Activated T-helper 17 cell treated with anti-CD3 and anti-CD28 coated beads, Interleukin-2, amount 50 U/mL, for 72 hours (primary cell): ENCODE measurements at regions not wholly inside any gene's neighbourhood (a gene's known extent, or its start where the extent isn't known, plus 50 kb on each side); places are given as distances from the start of the nearest gene placed in this dataset.
"Not testable (repeated sequence)": the region's sequence is repeated elsewhere in the genome, so short reads cannot be mapped to it uniquely, and the experiment has no call there.

Experiments used
- ATAC-seq: fragments of 150-1000 bp; cut with Tn5 transposase; replicated peaks from 2 replicates; pipeline ENCODE4 v1.10.0; 2021; ENCODE audit warnings: mild to moderate bottlenecking, moderate library complexity
- H3K27ac Mint-ChIP-seq: one replicate; pipeline ENCODE4 v1.8.0; 2022; ENCODE audit warnings: mixed read lengths
- H3K27me3 Mint-ChIP-seq: one replicate; pipeline ENCODE4 v1.8.0; 2022; ENCODE audit warnings: mixed read lengths
- H3K36me3 Mint-ChIP-seq: one replicate; pipeline ENCODE4 v1.8.0; 2022; ENCODE audit warnings: low read depth, mild to moderate bottlenecking, mixed read lengths
- H3K4me1 Mint-ChIP-seq: one replicate; pipeline ENCODE4 v1.8.0; 2022; ENCODE audit warnings: mixed read lengths
- H3K4me3 Mint-ChIP-seq: one replicate; pipeline ENCODE4 v1.8.0; 2022; ENCODE audit warnings: mild to moderate bottlenecking, mixed read lengths
- H3K9me3 Mint-ChIP-seq: one replicate; pipeline ENCODE4 v1.8.0; 2022; ENCODE audit warnings: mixed read lengths

DNA sequence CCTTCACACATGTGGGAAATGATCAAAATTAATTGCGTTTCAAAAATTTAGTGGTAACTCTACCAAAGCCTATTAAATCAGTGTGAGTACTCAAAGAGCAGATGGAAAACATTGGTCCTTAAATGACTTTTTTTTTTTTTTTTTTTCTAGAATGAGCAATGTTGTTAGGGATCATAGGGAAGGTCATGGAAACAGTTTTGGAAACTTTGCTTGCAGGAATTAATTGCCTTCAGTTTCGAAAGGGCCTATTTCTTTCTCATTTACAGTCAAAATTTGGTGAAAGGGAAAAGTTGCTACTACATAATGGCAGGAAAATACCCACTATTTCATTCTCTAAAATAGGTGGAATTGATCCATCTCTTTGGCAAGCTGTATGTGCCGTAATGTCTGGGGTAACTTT, 160.9 kb downstream of the RTL9 start:
- Mint-ChIP-seq H3K4me1 (no peaks in the 10 kb centered on the region), H3K36me3 (no peaks in the 10 kb centered on the region), H3K27ac (no peak overlapping the region), H3K9me3 (no peaks in the 10 kb centered on the region), H3K4me3 (no peak overlapping the region), H3K27me3 (no peaks in the 10 kb centered on the region)
- ATAC-seq = no peak

DNA sequence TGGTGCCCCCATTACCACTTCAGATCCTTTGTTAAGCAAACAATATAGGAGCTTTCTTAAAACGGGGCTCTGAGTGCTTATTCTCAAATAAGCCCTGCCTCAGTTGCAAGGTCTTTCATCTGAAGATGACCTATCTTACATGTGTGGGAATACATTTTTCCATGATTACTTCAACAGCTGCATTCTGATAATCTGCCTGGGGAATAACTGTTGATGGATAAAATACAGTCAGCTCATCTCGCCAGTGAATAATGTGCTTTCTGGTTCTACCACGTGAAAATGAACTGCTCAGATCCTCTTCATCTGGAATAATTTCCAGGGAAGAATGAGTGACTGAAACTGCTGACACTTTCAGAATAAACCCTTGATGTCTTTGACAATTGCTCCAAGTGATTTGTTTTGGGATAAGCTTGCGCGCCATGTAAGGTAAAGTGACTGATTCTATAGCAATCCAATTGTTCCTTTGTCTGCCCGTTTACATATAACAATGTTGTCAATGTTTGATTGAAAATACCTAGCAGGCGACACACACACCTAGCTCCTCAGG, 161.3 kb downstream of the RTL9 start:
- H3K36me3 Mint-ChIP-seq = no peaks in the 10 kb centered on the region
- no peak overlapping the region for H3K4me3 Mint-ChIP-seq
- H3K9me3 Mint-ChIP-seq = no peaks in the 10 kb centered on the region
- no peaks in the 10 kb centered on the region for H3K4me1 Mint-ChIP-seq
- no peaks in the 10 kb centered on the region for H3K27me3 Mint-ChIP-seq
- no peak for ATAC-seq
- no peak overlapping the region for H3K27ac Mint-ChIP-seq

DNA sequence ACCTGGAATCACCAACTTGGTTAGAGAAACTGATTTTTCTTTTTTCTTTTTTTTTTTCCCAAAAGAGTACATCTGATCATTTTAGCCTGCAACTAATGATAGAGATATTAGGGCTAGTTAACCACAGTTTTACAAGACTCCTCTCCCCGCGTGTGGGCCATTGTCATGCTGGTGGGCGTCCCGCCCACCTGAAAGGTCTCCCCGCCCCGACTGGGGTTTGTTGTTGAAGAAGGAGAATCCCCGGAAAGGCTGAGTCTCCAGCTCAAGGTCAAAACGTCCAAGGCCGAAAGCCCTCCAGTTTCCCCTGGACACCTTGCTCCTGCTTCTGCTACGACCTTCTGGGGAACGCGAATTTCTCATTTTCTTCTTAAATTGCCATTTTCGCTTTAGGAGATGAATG, 162.0 kb downstream of the RTL9 start:
- H3K4me3 Mint-ChIP-seq, H3K27ac Mint-ChIP-seq, H3K4me1 Mint-ChIP-seq, ATAC-seq, H3K36me3 Mint-ChIP-seq, H3K9me3 Mint-ChIP-seq, H3K27me3 Mint-ChIP-seq: not testable (repeated sequence)

DNA sequence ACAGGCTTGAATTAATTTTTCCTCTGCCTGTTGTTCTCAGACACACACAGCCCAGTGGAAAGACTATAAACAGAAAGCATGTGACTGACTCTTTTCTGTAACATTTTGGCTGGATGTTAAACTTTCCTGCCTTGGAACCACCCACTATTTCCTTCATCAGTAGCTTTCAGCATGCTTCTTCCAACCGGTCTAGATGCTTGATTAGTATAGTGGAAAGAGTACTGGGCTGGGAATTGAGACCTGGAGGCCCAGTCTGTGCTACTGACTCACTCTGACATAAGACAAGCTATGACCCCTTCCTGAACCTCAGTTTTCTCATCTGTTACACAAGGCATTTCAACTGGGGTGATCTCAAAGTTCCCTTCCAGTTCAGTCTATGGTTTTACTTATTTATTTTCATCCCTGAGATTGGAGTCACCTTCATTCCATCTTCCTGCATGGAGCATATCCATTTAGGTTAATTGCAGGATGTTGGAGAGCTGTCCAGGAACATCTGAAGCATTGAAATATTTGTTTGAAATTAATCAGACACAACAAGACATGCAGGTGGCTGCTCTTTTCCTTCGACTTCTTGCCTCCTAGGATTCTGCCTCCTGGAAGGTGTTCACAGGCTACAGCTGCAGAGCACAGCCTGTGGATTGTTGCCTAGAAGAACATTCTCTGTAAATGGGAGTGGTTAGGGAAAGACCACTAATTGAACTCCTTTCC, 173.4 kb downstream of the RTL9 start:
- Mint-ChIP-seq H3K4me3 (no peak overlapping the region), H3K27me3 (no peaks in the 10 kb centered on the region), H3K27ac (no peak overlapping the region), H3K36me3 (no peaks in the 10 kb centered on the region), H3K9me3 (no peaks in the 10 kb centered on the region), H3K4me1 (no peaks in the 10 kb centered on the region)
- ATAC-seq = no peak

DNA sequence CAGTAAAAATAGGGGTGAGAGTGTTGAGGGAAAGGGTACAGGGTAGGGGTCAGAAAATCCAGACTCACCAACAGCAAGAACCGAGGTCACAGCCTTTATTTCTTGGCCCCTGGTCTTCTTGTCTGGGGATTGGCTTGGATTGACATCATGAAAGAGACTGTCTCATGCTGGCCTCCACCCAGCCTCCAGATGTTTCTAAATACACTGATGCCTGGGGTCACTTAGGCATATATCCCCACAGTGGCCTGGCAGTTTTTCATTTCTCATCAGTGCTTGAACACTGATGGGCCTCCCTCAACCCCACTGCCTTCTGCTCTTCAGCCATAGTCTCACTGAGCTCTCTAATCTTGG, 173.9 kb downstream of the RTL9 start:
- H3K36me3 Mint-ChIP-seq = no peaks in the 10 kb centered on the region
- H3K4me1 Mint-ChIP-seq = no peaks in the 10 kb centered on the region
- H3K4me3 Mint-ChIP-seq = no peak overlapping the region
- ATAC-seq = no peak
- H3K27ac Mint-ChIP-seq = no peak overlapping the region
- no peaks in the 10 kb centered on the region for H3K27me3 Mint-ChIP-seq
- H3K9me3 Mint-ChIP-seq = no peaks in the 10 kb centered on the region

DNA sequence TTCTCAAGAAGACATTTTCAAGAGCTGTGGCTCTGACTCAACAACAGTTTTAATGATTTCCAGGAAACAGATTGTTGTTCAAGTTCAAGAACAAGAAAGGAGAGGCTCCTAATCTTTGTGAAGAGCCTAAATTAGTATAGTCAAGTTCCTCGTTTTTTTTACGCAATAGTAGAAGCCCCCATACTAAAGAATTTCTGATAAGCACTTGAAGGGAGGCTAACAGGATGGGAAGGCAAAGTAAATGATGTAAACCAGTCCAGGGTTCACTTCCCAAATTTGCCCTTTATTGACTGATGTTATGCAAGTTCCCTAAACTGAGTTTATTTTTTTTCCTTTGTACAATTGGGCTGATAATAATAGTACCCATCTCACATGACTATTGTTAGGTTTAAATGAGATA, 178.2 kb downstream of the RTL9 start:
- H3K4me3 Mint-ChIP-seq = no peak overlapping the region
- no peaks in the 10 kb centered on the region for H3K4me1 Mint-ChIP-seq
- H3K36me3 Mint-ChIP-seq = no peaks in the 10 kb centered on the region
- H3K27ac Mint-ChIP-seq = no peak overlapping the region
- no peaks in the 10 kb centered on the region for H3K9me3 Mint-ChIP-seq
- no peaks in the 10 kb centered on the region for H3K27me3 Mint-ChIP-seq
- ATAC-seq = no peak

DNA sequence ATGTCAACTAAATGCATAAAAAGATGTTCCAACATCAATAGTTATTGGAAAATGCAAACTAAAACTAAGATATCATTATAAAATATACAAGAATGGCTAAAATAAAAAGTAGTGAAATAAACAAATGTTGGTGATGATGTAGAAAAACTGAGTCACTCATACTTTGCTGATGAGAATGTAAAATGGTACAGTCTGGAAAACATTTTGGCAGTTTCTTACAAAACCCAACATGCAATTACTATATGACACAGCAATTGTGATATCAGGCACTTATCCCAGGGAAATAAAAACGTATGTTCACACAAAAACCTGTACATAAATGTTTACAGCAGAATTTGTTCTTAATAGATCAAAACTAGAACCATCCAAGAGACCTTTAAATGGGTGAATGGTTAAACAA, 182.6 kb downstream of the RTL9 start:
- H3K4me3 Mint-ChIP-seq = no peak overlapping the region
- ATAC-seq = no peak
- no peaks in the 10 kb centered on the region for H3K36me3 Mint-ChIP-seq
- H3K9me3 Mint-ChIP-seq = no peaks in the 10 kb centered on the region
- H3K4me1 Mint-ChIP-seq = no peaks in the 10 kb centered on the region
- no peak overlapping the region for H3K27ac Mint-ChIP-seq
- H3K27me3 Mint-ChIP-seq = peaks cover 3% of the 10 kb centered on the region

DNA sequence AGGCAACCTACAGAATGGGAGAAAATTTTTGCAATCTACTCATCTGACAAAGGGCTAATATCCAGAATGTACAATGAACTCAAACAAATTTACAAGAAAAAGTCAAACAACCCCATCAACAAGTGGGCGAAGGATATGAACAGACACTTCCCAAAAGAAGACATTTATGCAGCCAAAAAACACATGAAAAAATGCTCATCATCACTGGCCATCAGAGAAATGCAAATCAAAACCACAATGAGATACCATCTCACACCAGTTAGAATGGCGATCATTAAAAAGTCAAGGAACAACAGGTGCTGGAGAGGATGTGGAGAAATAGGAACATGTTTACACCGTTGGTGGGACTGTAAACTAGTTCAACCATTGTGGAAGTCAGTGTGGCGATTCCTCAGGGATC, 192.2 kb downstream of the RTL9 start:
- not testable (repeated sequence) for ATAC-seq, H3K9me3 Mint-ChIP-seq, H3K27ac Mint-ChIP-seq, H3K27me3 Mint-ChIP-seq, H3K4me3 Mint-ChIP-seq, H3K36me3 Mint-ChIP-seq, H3K4me1 Mint-ChIP-seq

DNA sequence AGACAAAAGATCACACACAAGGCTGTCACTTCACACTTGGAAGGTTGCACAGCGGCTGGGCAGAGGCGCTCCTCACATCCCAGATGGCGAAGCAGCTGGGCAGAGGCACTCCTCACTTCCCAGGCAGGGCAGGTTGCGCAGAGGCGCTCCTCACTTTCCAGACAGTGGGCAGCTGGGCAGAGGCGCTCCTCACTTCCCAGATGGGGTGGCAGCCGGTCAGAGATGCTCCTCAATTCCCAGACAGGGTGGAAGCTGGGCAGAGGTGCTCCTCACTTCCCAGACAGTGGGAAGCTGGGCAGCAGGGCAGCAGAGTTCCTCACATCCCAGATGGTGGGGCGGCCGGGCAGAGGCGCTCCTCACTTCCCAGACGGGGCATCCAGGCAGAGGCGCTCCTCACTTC, 199.2 kb downstream of the RTL9 start:
- Mint-ChIP-seq H3K27ac (no peak overlapping the region), H3K4me1 (no peaks in the 10 kb centered on the region), H3K4me3 (no peak overlapping the region), H3K36me3 (no peaks in the 10 kb centered on the region), H3K27me3 (no peaks in the 10 kb centered on the region), H3K9me3 (peaks cover 3% of the 10 kb centered on the region)
- ATAC-seq = no peak

DNA sequence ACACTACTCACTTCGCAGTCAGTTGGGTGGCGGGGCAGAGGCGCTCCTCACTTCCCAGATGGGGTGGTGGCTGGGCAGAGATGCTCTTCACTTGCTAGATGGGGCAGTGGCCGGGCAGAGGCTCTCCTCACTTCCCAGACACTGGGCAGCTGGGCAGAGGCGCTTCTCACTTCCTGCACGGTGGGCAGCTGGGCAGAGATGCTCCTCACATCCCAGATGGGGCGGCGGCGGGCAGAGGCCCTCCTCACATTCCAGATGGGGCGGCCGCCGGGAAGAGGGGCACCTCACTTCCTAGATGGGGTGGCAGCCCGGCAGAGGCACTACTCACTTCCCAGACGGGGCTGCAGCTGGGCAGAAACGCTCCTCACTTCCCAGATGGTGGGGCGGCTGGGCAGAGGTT, 199.8 kb downstream of the RTL9 start:
- Mint-ChIP-seq H3K9me3 (peaks cover 3% of the 10 kb centered on the region), H3K27me3 (no peaks in the 10 kb centered on the region), H3K4me1 (no peaks in the 10 kb centered on the region), H3K4me3 (no peak overlapping the region), H3K27ac (no peak overlapping the region), H3K36me3 (no peaks in the 10 kb centered on the region)
- no peak for ATAC-seq

DNA sequence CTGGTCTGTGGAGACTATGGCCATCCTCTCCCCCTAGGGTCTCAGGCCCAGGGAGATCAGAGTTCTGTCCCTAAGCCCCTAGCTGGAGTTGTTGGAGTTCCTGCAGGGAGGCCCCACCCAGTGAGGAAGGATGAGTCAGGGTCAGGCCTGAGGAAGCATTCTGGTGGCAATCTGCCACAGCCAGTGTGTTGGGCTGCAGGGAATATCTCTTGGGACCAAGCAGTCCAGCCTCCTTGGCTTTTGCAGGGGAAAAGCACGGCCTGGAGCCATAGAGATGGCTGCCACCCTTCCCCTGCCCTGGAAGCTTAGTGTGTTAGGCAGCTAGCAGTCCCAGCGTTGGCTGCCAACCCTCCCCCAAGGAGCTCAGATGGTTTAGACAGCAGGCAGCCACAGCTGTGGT, 202.4 kb downstream of the RTL9 start:
- Mint-ChIP-seq H3K36me3 (no peaks in the 10 kb centered on the region), H3K27me3 (no peaks in the 10 kb centered on the region), H3K27ac (no peak overlapping the region), H3K4me3 (no peak overlapping the region), H3K4me1 (no peaks in the 10 kb centered on the region), H3K9me3 (peaks cover 3% of the 10 kb centered on the region)
- no peak for ATAC-seq

DNA sequence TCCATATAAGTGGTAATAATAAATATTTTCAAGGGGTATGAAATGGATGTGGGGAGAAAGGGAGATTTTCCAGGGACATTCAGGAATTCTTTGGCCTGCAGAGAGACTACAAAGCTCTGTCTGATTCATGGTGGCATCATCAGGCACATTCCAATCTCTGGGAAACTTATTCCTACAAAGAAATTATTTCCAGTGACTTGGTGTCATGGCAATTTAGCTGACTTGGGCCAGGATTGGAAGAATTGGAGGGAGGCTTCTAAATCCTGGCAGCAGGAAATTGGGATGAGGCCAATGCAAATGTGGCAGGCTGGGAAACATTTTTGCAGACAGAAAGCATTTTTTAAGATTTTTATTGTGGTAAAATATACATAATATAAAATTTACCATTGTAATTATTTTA, 204.6 kb downstream of the RTL9 start:
- Mint-ChIP-seq H3K4me1 (no peaks in the 10 kb centered on the region), H3K4me3 (no peak overlapping the region), H3K9me3 (no peaks in the 10 kb centered on the region), H3K27ac (no peak overlapping the region), H3K36me3 (no peaks in the 10 kb centered on the region), H3K27me3 (no peaks in the 10 kb centered on the region)
- ATAC-seq = no peak

DNA sequence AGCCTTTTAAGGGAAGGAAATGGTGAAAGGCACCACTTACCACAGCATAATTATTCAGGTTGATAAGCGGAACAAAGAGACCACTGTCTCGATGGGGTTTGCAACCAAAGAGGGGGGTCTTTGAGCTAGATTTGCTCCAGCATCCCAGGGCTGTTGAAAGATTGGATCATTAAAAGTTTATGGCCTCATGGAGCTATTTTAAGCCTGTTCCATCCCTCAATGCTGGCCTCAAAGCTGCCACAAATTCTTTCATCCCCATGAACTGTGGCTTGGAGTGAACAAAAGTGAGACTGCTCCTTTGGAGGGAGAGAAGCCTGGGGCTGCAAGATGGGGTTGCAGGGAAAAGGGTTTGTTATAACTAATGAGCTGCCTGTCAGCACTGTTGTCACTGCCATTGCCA, 209.8 kb downstream of the RTL9 start:
- no peak for ATAC-seq
- Mint-ChIP-seq H3K9me3 (no peaks in the 10 kb centered on the region), H3K4me1 (no peaks in the 10 kb centered on the region), H3K27ac (no peak overlapping the region), H3K4me3 (no peak overlapping the region), H3K27me3 (no peaks in the 10 kb centered on the region), H3K36me3 (no peaks in the 10 kb centered on the region)

DNA sequence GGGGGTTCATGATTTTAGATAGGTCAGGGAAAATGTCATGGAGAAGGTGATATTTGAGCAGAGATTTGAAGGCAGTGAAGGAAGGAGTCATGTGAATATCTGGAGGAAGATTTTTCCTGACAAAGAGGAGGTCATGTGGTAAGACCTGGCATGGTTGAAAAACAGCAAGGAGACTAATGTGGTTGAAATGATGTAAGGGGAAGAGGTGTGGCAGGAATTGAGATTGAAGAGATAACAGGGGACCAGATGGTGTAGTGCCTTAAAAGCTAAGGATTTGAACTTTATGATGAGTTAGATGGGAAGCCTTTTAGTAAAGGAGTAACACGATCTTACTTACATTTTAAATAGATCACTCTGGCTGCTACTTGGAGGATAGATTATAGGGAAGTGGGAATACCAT, 210.9 kb downstream of the RTL9 start:
- H3K9me3 Mint-ChIP-seq = no peaks in the 10 kb centered on the region
- H3K4me3 Mint-ChIP-seq = no peak overlapping the region
- no peaks in the 10 kb centered on the region for H3K36me3 Mint-ChIP-seq
- no peak for ATAC-seq
- H3K4me1 Mint-ChIP-seq = no peaks in the 10 kb centered on the region
- no peaks in the 10 kb centered on the region for H3K27me3 Mint-ChIP-seq
- no peak overlapping the region for H3K27ac Mint-ChIP-seq

DNA sequence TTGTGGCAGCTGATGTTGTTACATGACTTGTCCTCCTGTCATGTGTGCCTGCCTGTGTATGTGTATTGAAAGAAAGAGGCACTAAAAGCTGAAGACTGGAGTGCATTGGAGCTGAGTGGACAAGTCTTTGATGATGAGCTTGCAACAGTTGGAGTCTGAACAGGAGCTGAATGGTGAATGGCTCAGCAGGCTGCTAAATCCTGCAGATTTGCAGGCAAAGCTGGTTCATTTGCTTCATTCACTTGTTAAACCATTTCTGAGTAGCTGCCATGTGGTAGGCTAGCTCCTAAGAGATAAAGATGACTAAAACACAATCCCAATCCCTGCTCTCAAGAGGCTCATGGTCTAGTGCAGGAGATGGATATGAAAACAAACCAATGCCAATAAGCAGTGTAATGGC, 217.3 kb downstream of the CHRDL1 start:
- Mint-ChIP-seq H3K9me3 (no peaks in the 10 kb centered on the region), H3K4me3 (no peak overlapping the region), H3K36me3 (no peaks in the 10 kb centered on the region), H3K27me3 (peaks cover 2% of the 10 kb centered on the region), H3K27ac (no peak overlapping the region), H3K4me1 (no peaks in the 10 kb centered on the region)
- no peak for ATAC-seq

DNA sequence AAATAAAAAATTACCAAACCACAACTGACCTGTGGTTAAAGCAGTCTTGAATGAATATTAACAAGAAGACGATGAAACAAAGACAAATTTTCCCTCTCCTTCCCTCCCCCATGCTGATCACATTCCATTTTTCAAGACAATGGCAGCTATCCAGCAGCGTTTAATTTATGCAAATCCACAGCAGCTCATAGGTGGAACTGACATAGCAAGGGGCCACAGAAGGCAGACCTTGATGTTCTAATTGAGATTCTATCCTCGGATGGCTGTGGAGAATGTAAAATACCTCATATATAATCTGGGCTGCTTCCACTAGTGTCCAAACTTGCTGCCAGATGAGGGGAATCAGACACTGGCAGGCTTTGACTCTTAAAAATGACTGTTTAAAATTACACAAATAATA, 211.5 kb downstream of the CHRDL1 start:
- no peaks in the 10 kb centered on the region for H3K9me3 Mint-ChIP-seq
- no peak for ATAC-seq
- no peaks in the 10 kb centered on the region for H3K36me3 Mint-ChIP-seq
- H3K27ac Mint-ChIP-seq = no peak overlapping the region
- H3K4me1 Mint-ChIP-seq = no peaks in the 10 kb centered on the region
- no peak overlapping the region for H3K4me3 Mint-ChIP-seq
- peaks cover 3% of the 10 kb centered on the region for H3K27me3 Mint-ChIP-seq
